HCT116 (cell line): ENCODE measurements at regions not wholly inside any gene's neighbourhood (a gene's known extent, or its start where the extent isn't known, plus 50 kb on each side); places are given as distances from the start of the nearest gene placed in this dataset.

Experiments
- ATAC-seq: fragments of 200-7000 bp; cut with Tn5 transposase; 2 replicates; pipeline ENCODE4 v1.9.1; 2020; ENCODE audit warnings: mild to moderate bottlenecking, moderate library complexity
- BruUV-seq: library from RNA; stranded (reverse); fragments of 400-500 nt; replicated peaks from 2 replicates; lab custom pipeline; 2021; lab: Mats Ljungman, UMichigan
- CTCF ChIA-PET: fragments of 300-600 bp; sonication (Branson Sonifier 250); formaldehyde crosslinking; loops from one replicate; lab custom pipeline; 2021; ENCODE audit warnings: antibody characterized with exemption; lab: Charles Lee
- POLR2A ChIA-PET: fragments of 300-600, 350-600 bp; sonication (Branson Sonifier 250); formaldehyde crosslinking; loops from one replicate; lab custom pipeline; 2021; ENCODE audit warnings: antibody characterized with exemption; lab: Charles Lee
- RAD21 ChIA-PET, 2 experiments: fragments of 300-600 bp; sonication (Branson Sonifier 250); formaldehyde crosslinking; loops; one replicate each; lab custom pipeline; 2023; ENCODE audit warnings: low total read pairs in 2 of 2; ENCODE audit not compliant: uncharacterized antibody in 2 of 2, unreplicated experiment in 2 of 2, low non-redundant PET in 1 of 2; lab: Charles Lee
- DNase-seq: peaks from one replicate; pipeline ENCODE4 v3.0.0-alpha.2; 2010; ENCODE audit warnings: low read depth, low spot score
- H2AFZ ChIP-seq: fragments of 200-600 bp; shearing (Covaris generic), sonication (generic); 2 replicates; pipeline ENCODE4 v1.6.1; 2017; ENCODE audit warnings: low read depth, mixed run types, mixed read lengths, antibody characterized with exemption, low read length; ENCODE audit not compliant: poor library complexity, severe bottlenecking
- H3K27ac ChIP-seq: 2 replicates; pipeline ENCODE4 v1.5.1; 2012; ENCODE audit warnings: low read depth, low read length
- H3K27me3 ChIP-seq: fragments of 200-600 bp; sonication (generic); 2 replicates; pipeline ENCODE4 v1.6.1; 2016; ENCODE audit warnings: mixed run types, low read length, mixed read lengths; ENCODE audit not compliant: insufficient read depth
- H3K36me3 ChIP-seq, 2 experiments: fragments of 200-500 bp in 1 of 2; fragments of 200-600 bp in 1 of 2; sonication (Bioruptor generic) in 1 of 2; sonication (generic) in 1 of 2; 2 replicates each; pipeline versions ENCODE4 v1.5.1 to v1.6.1; 2014 to 2016; ENCODE audit warnings: low read length in 2 of 2, inconsistent platforms in 1 of 2, mixed read lengths in 1 of 2, mixed run types in 1 of 2; ENCODE audit not compliant: insufficient read depth in 2 of 2, control insufficient read depth in 1 of 2
- H3K4me1 ChIP-seq, 2 experiments: fragments of 200-600 bp in 1 of 2; sonication (generic) in 1 of 2; 2 replicates each; pipeline versions ENCODE4 v1.5.1 to v1.6.1; 2012 to 2017; ENCODE audit warnings: low read length in 2 of 2, inconsistent platforms in 1 of 2, mild to moderate bottlenecking in 1 of 2, mixed read lengths in 1 of 2, mixed run types in 1 of 2, moderate library complexity in 1 of 2; ENCODE audit not compliant: insufficient read depth in 2 of 2, control insufficient read depth in 1 of 2
- H3K4me2 ChIP-seq: fragments of 200-600 bp; sonication (generic); 2 replicates; pipeline ENCODE4 v1.6.1; 2017; ENCODE audit warnings: mixed run types, low read length, mixed read lengths
- H3K4me3 ChIP-seq, 2 experiments: fragments of 200-600 bp in 1 of 2; sonication (generic) in 1 of 2; replicated peaks in 1 of 2; 2 replicates each; pipeline ENCODE4 v1.5.1; 2011 to 2016; ENCODE audit warnings: low read length in 2 of 2, control low read depth in 1 of 2, low read depth in 1 of 2, mild to moderate bottlenecking in 1 of 2, mixed read lengths in 1 of 2, mixed run types in 1 of 2
- H3K79me2 ChIP-seq: fragments of 200-600 bp; sonication (generic); 2 replicates; pipeline ENCODE4 v1.6.1; 2017; ENCODE audit warnings: mild to moderate bottlenecking, mixed run types, low read length, moderate library complexity, mixed read lengths; ENCODE audit not compliant: insufficient read depth
- H3K9ac ChIP-seq: fragments of 200-600 bp; sonication (generic); 2 replicates; pipeline ENCODE4 v1.6.1; 2016; ENCODE audit warnings: low read length, mixed read lengths
- H3K9me2 ChIP-seq: fragments of 200-600 bp; sonication (generic), shearing (Covaris generic); 2 replicates; pipeline ENCODE4 v1.6.1; 2017; ENCODE audit warnings: mixed run types, mild to moderate bottlenecking, moderate library complexity; ENCODE audit not compliant: insufficient read depth
- H3K9me3 ChIP-seq, 2 experiments: fragments of 200-500 bp in 1 of 2; fragments of 200-600 bp in 1 of 2; sonication (Bioruptor generic) in 1 of 2; sonication (generic) in 1 of 2; 2 replicates each; pipeline ENCODE4 v1.6.1; 2014 to 2017; ENCODE audit warnings: low read length in 2 of 2, mixed read lengths in 2 of 2, inconsistent platforms in 1 of 2, low read depth in 1 of 2, mild to moderate bottlenecking in 1 of 2, mixed run types in 1 of 2, moderate library complexity in 1 of 2; ENCODE audit not compliant: control insufficient read depth in 1 of 2, insufficient read depth in 1 of 2
- H4K20me1 ChIP-seq: fragments of 200-600 bp; sonication (generic), shearing (Covaris generic); 2 replicates; pipeline ENCODE4 v1.6.1; 2017; ENCODE audit warnings: mixed run types, mild to moderate bottlenecking, moderate library complexity; ENCODE audit not compliant: insufficient read depth
- CBX3 ChIP-seq: IDR thresholded peaks from 2 replicates; pipeline ENCODE4 v1.6.1; 2012; ENCODE audit warnings: low read depth
- CEBPB ChIP-seq: IDR thresholded peaks from 2 replicates; pipeline ENCODE4 v1.6.1; 2012; ENCODE audit warnings: low read depth
- EGR1 ChIP-seq: IDR thresholded peaks from 2 replicates; pipeline ENCODE4 v1.6.1; 2012; ENCODE audit warnings: low read depth
- EZH2 ChIP-seq: fragments of 200-600 bp; sonication (generic); IDR thresholded peaks from 2 replicates; pipeline ENCODE4 v1.6.1; 2017; ENCODE audit warnings: antibody characterized with exemption, mixed run types
- EZH2phosphoT487 ChIP-seq: fragments of 200-600 bp; IDR thresholded peaks from 2 replicates; pipeline ENCODE4 v1.6.1; 2018; ENCODE audit warnings: antibody characterized with exemption, borderline replicate concordance
- JUND ChIP-seq: IDR thresholded peaks from 2 replicates; pipeline ENCODE4 v1.6.1; 2012
- POLR2A ChIP-seq: IDR thresholded peaks from 2 replicates; pipeline ENCODE4 v1.7.0; 2011; ENCODE audit warnings: borderline replicate concordance; ENCODE audit not compliant: insufficient read depth, insufficient read length; ENCODE audit errors: extremely low read depth
- POLR2AphosphoS5 ChIP-seq: IDR thresholded peaks from 2 replicates; pipeline ENCODE4 v1.6.1; 2011; ENCODE audit warnings: mild to moderate bottlenecking, low read depth, low read length, moderate library complexity
- RAD21 ChIP-seq: IDR thresholded peaks from 2 replicates; pipeline ENCODE4 v1.6.1; 2012; ENCODE audit warnings: low read depth, mild to moderate bottlenecking
- SIN3A ChIP-seq: IDR thresholded peaks from 2 replicates; pipeline ENCODE4 v1.6.1; 2012; ENCODE audit warnings: low read depth
- SP1 ChIP-seq: IDR thresholded peaks from 2 replicates; pipeline ENCODE4 v1.6.1; 2012; ENCODE audit warnings: low read depth
- SRF ChIP-seq: IDR thresholded peaks from 2 replicates; pipeline ENCODE4 v1.6.1; 2012; ENCODE audit warnings: low read depth
- ZFX ChIP-seq: fragments of 450-650 bp; IDR thresholded peaks from 2 replicates; pipeline ENCODE4 v1.6.1; 2017
- ZNF274 ChIP-seq: fragments of 200-500 bp; sonication (Bioruptor generic); IDR thresholded peaks from 2 replicates; pipeline ENCODE4 v1.6.1; 2014; ENCODE audit warnings: mild to moderate bottlenecking, low read depth, low read length, inconsistent platforms
- intact Hi-C: fragments of 100-400 bp; cut with micrococcal nuclease; formaldehyde crosslinking; loops from 2 replicates; pipeline ENCODE4 v1.10.0; 2022
- TF ChIP-seq, protein P1 (sequence below): IDR thresholded peaks from 2 replicates; pipeline ENCODE4 v1.6.1; 2012
- TF ChIP-seq, protein P2 (sequence below): IDR thresholded peaks from 2 replicates; pipeline ENCODE4 v1.6.1; 2012; ENCODE audit warnings: low read depth
- TF ChIP-seq, protein P3 (sequence below), 3 experiments: fragments of 200-600 bp in 1 of 3; sonication (generic) in 1 of 3; IDR thresholded peaks in 2 of 3; conservative IDR thresholded peaks in 1 of 3; 2 replicates each; pipeline ENCODE4 v1.5.1; 2012 to 2017; ENCODE audit warnings: low read depth in 2 of 3, low read length in 2 of 3, antibody characterized with exemption in 1 of 3, borderline replicate concordance in 1 of 3, control low read depth in 1 of 3, mild to moderate bottlenecking in 1 of 3, mixed read lengths in 1 of 3, mixed run types in 1 of 3, moderate library complexity in 1 of 3; ENCODE audit not compliant: insufficient read depth in 1 of 3
- TF ChIP-seq, protein P4 (sequence below): IDR thresholded peaks from 2 replicates; pipeline ENCODE4 v1.6.1; 2012

DNA sequence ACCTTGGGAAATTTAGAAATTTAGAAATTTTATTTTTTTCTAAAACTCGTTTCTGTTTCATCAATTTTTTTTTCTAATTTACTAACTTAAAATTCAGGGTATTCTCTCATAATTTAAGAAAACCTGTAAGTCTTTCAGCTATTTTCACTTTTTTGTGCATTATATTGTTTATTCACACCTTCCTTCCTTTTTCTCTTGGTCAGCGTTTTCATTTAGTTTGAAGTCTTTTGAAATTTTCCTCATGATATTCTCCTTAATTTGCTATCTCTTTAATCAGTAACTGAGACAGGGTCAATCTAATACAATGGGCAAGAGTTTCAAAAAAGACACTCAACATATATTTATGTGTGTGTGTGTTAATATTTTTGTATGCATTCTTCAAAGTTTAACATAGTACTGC lies 50.5 kb upstream of the MSTN start:
- BruUV-seq, result no TSS peak
- H4K20me1 ChIP-seq, result no peaks in the 10 kb centered on the region
- POLR2A ChIA-PET, result no interaction called here
- no peak for TF ChIP-seq POLR2A
- TF ChIP-seq SIN3A, result no peak
- TF ChIP-seq, protein P1, sequence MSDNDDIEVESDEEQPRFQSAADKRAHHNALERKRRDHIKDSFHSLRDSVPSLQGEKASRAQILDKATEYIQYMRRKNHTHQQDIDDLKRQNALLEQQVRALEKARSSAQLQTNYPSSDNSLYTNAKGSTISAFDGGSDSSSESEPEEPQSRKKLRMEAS, result no peak
- TF ChIP-seq RAD21, result no peak
- TF ChIP-seq, protein P2, sequence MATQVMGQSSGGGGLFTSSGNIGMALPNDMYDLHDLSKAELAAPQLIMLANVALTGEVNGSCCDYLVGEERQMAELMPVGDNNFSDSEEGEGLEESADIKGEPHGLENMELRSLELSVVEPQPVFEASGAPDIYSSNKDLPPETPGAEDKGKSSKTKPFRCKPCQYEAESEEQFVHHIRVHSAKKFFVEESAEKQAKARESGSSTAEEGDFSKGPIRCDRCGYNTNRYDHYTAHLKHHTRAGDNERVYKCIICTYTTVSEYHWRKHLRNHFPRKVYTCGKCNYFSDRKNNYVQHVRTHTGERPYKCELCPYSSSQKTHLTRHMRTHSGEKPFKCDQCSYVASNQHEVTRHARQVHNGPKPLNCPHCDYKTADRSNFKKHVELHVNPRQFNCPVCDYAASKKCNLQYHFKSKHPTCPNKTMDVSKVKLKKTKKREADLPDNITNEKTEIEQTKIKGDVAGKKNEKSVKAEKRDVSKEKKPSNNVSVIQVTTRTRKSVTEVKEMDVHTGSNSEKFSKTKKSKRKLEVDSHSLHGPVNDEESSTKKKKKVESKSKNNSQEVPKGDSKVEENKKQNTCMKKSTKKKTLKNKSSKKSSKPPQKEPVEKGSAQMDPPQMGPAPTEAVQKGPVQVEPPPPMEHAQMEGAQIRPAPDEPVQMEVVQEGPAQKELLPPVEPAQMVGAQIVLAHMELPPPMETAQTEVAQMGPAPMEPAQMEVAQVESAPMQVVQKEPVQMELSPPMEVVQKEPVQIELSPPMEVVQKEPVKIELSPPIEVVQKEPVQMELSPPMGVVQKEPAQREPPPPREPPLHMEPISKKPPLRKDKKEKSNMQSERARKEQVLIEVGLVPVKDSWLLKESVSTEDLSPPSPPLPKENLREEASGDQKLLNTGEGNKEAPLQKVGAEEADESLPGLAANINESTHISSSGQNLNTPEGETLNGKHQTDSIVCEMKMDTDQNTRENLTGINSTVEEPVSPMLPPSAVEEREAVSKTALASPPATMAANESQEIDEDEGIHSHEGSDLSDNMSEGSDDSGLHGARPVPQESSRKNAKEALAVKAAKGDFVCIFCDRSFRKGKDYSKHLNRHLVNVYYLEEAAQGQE, result no peak
- no peak for TF ChIP-seq ZFX
- TF ChIP-seq SRF, result no peak
- TF ChIP-seq, protein P3, sequence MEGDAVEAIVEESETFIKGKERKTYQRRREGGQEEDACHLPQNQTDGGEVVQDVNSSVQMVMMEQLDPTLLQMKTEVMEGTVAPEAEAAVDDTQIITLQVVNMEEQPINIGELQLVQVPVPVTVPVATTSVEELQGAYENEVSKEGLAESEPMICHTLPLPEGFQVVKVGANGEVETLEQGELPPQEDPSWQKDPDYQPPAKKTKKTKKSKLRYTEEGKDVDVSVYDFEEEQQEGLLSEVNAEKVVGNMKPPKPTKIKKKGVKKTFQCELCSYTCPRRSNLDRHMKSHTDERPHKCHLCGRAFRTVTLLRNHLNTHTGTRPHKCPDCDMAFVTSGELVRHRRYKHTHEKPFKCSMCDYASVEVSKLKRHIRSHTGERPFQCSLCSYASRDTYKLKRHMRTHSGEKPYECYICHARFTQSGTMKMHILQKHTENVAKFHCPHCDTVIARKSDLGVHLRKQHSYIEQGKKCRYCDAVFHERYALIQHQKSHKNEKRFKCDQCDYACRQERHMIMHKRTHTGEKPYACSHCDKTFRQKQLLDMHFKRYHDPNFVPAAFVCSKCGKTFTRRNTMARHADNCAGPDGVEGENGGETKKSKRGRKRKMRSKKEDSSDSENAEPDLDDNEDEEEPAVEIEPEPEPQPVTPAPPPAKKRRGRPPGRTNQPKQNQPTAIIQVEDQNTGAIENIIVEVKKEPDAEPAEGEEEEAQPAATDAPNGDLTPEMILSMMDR (IDR thresholded peaks at IDR 0.05 in 2 of 3, conservative IDR thresholded peaks at IDR 0.05 in 1 of 3; ENCODE audit: borderline replicate concordance in 1 of 3, insufficient read depth in 1 of 3, low read depth in 2 of 3, low read length in 2 of 3), result no peak
- no peak for TF ChIP-seq CEBPB
- TF ChIP-seq JUND, result no peak
- no peak for TF ChIP-seq POLR2AphosphoS5
- no peak for TF ChIP-seq EZH2
- TF ChIP-seq EZH2phosphoT487, result no peak
- TF ChIP-seq, protein P4, sequence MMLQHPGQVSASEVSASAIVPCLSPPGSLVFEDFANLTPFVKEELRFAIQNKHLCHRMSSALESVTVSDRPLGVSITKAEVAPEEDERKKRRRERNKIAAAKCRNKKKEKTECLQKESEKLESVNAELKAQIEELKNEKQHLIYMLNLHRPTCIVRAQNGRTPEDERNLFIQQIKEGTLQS, result no peak
- TF ChIP-seq CBX3, result no peak
- TF ChIP-seq EGR1, result no peak
- TF ChIP-seq SP1, result no peak
- TF ChIP-seq ZNF274, result no peak
- no peak overlapping the region for H3K4me3 ChIP-seq
- H3K79me2 ChIP-seq, result no peaks in the 10 kb centered on the region
- no peak for ATAC-seq
- H3K9ac ChIP-seq, result no peak overlapping the region
- RAD21 ChIA-PET, result no interaction called here
- no peak overlapping the region for H3K27ac ChIP-seq
- H3K27me3 ChIP-seq, result no peaks in the 10 kb centered on the region
- H3K9me2 ChIP-seq, result peaks cover 3% of the 10 kb centered on the region; the same call in 1 of the 2 replicates
- H3K4me2 ChIP-seq, result no peak overlapping the region
- H3K4me1 ChIP-seq, result no peaks in the 10 kb centered on the region
- H3K36me3 ChIP-seq, result no peaks in the 10 kb centered on the region
- CTCF ChIA-PET, result no interaction called here
- H3K9me3 ChIP-seq, result no peaks in the 10 kb centered on the region
- intact Hi-C loops, result no loop called here
- H2AFZ ChIP-seq, result no peak overlapping the region
- no peak for DNase-seq
